RWPE1 (cell line): ENCODE measurements at regions not wholly inside any gene's neighbourhood (a gene's known extent, or its start where the extent isn't known, plus 50 kb on each side); places are given as distances from the start of the nearest gene placed in this dataset.
A peak's percentile ranks its signal among the peaks of the same experiment; 100 is the strongest.

Experiments used
- CTCF ChIA-PET: fragments of 350-600 bp; sonication (Branson Sonifier 250); formaldehyde crosslinking; extraction: SDS; loops from one replicate; lab custom pipeline; 2021; lab: Yijun Ruan, JAX
- POLR2A ChIA-PET: fragments of 400-600 bp; formaldehyde crosslinking; extraction: SDS; loops from one replicate; lab custom pipeline; 2020; ENCODE audit warnings: antibody characterized with exemption; ENCODE audit not compliant: low non-redundant PET; lab: Yijun Ruan, JAX
- DNase-seq: peaks from one replicate; pipeline ENCODE4 v3.0.0; 2012; ENCODE audit warnings: low spot score
- H3K27ac ChIP-seq: fragments of 450-650 bp; 2 replicates; pipeline ENCODE4 v1.5.1; 2017
- TF ChIP-seq, protein P1 (sequence below): fragments of 450-650 bp; conservative IDR thresholded peaks from 2 replicates; pipeline ENCODE4 v1.5.1; 2017; ENCODE audit warnings: low read depth, mild to moderate bottlenecking

GRCh38 chr9:76557674-76558225, 98.8 kb downstream of the GCNT1 start:
- no peak overlapping the region for H3K27ac ChIP-seq
- CTCF ChIA-PET: no interaction called here
- DNase-seq: peak; percentile 30
- POLR2A ChIA-PET: no interaction called here
- TF ChIP-seq, protein P1, sequence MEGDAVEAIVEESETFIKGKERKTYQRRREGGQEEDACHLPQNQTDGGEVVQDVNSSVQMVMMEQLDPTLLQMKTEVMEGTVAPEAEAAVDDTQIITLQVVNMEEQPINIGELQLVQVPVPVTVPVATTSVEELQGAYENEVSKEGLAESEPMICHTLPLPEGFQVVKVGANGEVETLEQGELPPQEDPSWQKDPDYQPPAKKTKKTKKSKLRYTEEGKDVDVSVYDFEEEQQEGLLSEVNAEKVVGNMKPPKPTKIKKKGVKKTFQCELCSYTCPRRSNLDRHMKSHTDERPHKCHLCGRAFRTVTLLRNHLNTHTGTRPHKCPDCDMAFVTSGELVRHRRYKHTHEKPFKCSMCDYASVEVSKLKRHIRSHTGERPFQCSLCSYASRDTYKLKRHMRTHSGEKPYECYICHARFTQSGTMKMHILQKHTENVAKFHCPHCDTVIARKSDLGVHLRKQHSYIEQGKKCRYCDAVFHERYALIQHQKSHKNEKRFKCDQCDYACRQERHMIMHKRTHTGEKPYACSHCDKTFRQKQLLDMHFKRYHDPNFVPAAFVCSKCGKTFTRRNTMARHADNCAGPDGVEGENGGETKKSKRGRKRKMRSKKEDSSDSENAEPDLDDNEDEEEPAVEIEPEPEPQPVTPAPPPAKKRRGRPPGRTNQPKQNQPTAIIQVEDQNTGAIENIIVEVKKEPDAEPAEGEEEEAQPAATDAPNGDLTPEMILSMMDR: no peak

DNA sequence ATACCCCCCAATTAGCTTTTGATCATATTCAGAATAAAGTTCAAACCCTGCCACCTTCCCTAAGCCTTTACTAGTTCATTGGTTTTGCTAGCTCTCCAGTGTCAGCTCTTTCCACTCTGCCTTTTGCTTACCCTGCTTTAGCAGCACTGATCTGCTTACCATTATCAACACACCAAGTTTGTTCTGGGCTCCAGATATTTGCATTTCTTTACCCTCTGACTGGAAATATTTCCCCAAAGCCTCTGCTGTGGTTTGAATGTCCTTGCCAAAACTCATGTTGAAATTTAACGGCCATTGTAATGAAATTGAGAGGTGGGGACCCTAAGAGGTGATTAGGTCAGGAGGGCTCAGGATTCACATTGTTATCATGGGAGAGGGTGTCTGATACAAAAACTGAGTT, 99.5 kb downstream of the GCNT1 start:
- POLR2A ChIA-PET: no interaction called here
- no peak for DNase-seq
- H3K27ac ChIP-seq: no peak overlapping the region
- CTCF ChIA-PET: no interaction called here
- TF ChIP-seq, protein P1: no peak

GRCh38 chr9:76559286-76559685, 100.3 kb downstream of the GCNT1 start:
- POLR2A ChIA-PET: no interaction called here
- DNase-seq: no peak
- no peak overlapping the region for H3K27ac ChIP-seq
- CTCF ChIA-PET: interaction anchor here (0.5 kb wide), 1 partner anchor 32 kb away, joined by 3 read pairs; no protein-coding TSS in a partner anchor
- TF ChIP-seq, protein P1: no peak

GRCh38 chr9:76560481-76560922, 101.5 kb downstream of the GCNT1 start:
- ChIA-PET POLR2A (no interaction called here), CTCF (interaction anchor here (0.8 kb wide), 1 partner anchor 581 kb away, joined by 3 read pairs; no protein-coding TSS in a partner anchor)
- TF ChIP-seq, protein P1: no peak
- no peak for DNase-seq
- H3K27ac ChIP-seq: no peak overlapping the region

DNA sequence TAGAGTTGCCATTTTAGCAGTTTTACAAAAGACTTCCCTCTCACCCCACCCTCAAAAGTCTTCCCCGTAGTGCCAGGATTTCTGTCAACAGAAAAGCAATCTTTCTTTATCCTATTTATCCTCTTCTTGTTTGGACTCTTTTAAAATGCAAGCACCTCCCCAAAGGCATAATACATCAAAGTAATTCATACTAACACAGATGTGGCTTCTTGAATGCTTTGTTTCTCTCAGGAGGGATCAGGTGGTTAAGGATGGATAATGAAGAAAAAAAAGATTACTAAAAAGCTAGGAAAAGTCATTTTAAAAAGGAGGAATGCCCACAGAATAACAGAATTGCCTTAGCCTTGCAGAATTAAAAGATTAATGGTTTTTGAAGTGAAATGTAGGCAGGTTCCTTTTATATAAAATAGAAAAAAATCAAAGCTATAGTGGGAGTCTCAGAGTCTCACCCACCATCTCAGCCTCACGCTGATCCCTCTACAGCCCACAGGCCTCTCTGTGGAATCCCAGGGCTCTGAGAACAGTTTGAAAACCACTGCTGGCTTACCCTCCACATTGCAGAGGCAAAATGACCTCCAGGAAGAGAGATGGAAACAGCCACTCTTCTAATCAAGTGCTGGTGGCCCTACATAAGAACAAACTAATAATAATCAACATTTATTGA, 102.2 kb downstream of the GCNT1 start:
- H3K27ac ChIP-seq: no peak overlapping the region
- ChIA-PET CTCF (interaction anchor here (0.7 kb wide), 1 partner anchor 16 kb away, joined by 3 read pairs; no protein-coding TSS in a partner anchor), POLR2A (no interaction called here)
- TF ChIP-seq, protein P1: no peak
- no peak for DNase-seq
